CD8-positive, alpha-beta memory T cell (primary cell): ENCODE measurements at regions not wholly inside any gene's neighbourhood (a gene's known extent, or its start where the extent isn't known, plus 50 kb on each side); places are given as distances from the start of the nearest gene placed in this dataset.
"Not testable (repeated sequence)": the region's sequence is repeated elsewhere in the genome, so short reads cannot be mapped to it uniquely, and the experiment has no call there.

Experiments
- CTCF ChIA-PET: fragments of 350-600 bp; sonication (Branson Sonifier 250); formaldehyde crosslinking; loops from one replicate; lab custom pipeline; 2021; ENCODE audit warnings: antibody characterized with exemption; lab: Charles Lee
- POLR2A ChIA-PET: fragments of 350-600 bp; sonication (Branson Sonifier 250); formaldehyde crosslinking; loops from one replicate; lab custom pipeline; 2021; ENCODE audit warnings: antibody characterized with exemption; lab: Charles Lee
- DNase-seq, 5 donors: peaks; one replicate each; pipeline versions ENCODE4 v3.0.0 to v3.0.0-alpha.2; 2020 to 2022; ENCODE audit warnings: mixed read lengths in 1 of 5
- H3K27ac ChIP-seq: one replicate; pipeline ENCODE4 v1.7.0; 2013; ENCODE audit warnings: low read depth, mild to moderate bottlenecking, low read length, moderate library complexity
- H3K27me3 ChIP-seq: 2 replicates; pipeline ENCODE4 v1.7.0; 2013; ENCODE audit warnings: low read length, mild to moderate bottlenecking; ENCODE audit not compliant: insufficient read depth, poor library complexity, severe bottlenecking
- H3K36me3 ChIP-seq: 2 replicates; pipeline ENCODE4 v1.7.0; 2013; ENCODE audit warnings: mild to moderate bottlenecking, low read length, moderate library complexity; ENCODE audit not compliant: insufficient read depth
- H3K4me1 ChIP-seq: 2 replicates; pipeline ENCODE4 v1.7.0; 2013; ENCODE audit warnings: mild to moderate bottlenecking, low read length, moderate library complexity; ENCODE audit not compliant: insufficient read depth
- H3K4me3 ChIP-seq: 2 replicates; pipeline ENCODE4 v1.7.0; 2013; ENCODE audit warnings: mild to moderate bottlenecking, low read length
- H3K9me3 ChIP-seq: 2 replicates; pipeline ENCODE4 v1.7.0; 2013; ENCODE audit warnings: mild to moderate bottlenecking, low read length
- H3K27ac Mint-ChIP-seq, 8 donors: one replicate each; pipeline ENCODE4 v1.8.0; 2020 to 2021; ENCODE audit warnings: mixed read lengths in 8 of 8, mild to moderate bottlenecking in 6 of 8, inconsistent platforms in 3 of 8, moderate library complexity in 3 of 8
- H3K27me3 Mint-ChIP-seq, 2 donors: one replicate each; pipeline ENCODE4 v1.8.0; 2020 to 2021; ENCODE audit warnings: mixed read lengths in 2 of 2, mild to moderate bottlenecking in 1 of 2, moderate library complexity in 1 of 2
- H3K36me3 Mint-ChIP-seq, 3 donors: one replicate each; pipeline ENCODE4 v1.8.0; 2020 to 2021; ENCODE audit warnings: mixed read lengths in 3 of 3, inconsistent platforms in 1 of 3, mild to moderate bottlenecking in 1 of 3
- H3K4me1 Mint-ChIP-seq, 3 donors: one replicate each; pipeline ENCODE4 v1.8.0; 2020 to 2021; ENCODE audit warnings: mixed read lengths in 3 of 3, inconsistent platforms in 1 of 3, mild to moderate bottlenecking in 1 of 3
- H3K4me3 Mint-ChIP-seq, 7 donors: one replicate each; pipeline ENCODE4 v1.8.0; 2020 to 2021; ENCODE audit warnings: mixed read lengths in 7 of 7, mild to moderate bottlenecking in 6 of 7, moderate library complexity in 4 of 7, inconsistent platforms in 2 of 7
- H3K9me3 Mint-ChIP-seq, 5 donors: one replicate each; pipeline ENCODE4 v1.8.0; 2020 to 2022; ENCODE audit warnings: mixed read lengths in 5 of 5, mild to moderate bottlenecking in 3 of 5, moderate library complexity in 2 of 5, inconsistent platforms in 1 of 5

DNA sequence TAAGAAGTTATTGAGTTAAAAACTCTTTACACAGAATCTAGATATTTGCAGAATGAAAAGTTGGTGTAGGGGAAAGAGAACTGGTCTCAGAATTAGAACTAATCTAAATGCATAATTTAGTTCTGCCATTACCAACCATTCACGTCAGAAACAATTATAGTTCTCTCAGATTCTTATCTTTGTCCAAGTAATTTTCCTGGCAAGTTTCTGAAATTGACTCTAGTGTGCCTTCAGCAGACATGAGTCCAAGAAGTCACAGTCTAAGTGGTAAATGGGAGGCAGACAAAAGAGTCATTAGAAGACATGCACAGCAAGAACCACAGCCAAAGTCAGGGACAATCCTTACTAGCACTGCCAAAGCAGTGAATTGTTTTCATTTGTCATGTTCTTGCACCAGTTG, 1870.1 kb downstream of the LRRC4C start:
- no peak overlapping the region for H3K4me3 ChIP-seq
- Mint-ChIP-seq H3K9me3 (peaks cover 0 to 18% (median 9%) of the 10 kb centered on the region in 5 donors), H3K27me3 (no peaks in the 10 kb centered on the region), H3K4me3 (no peak overlapping the region), H3K4me1 (no peaks in the 10 kb centered on the region), H3K36me3 (no peaks in the 10 kb centered on the region), H3K27ac (peak overlapping the region in 1 of 8 donors; percentile 41)
- DNase-seq: no peak
- H3K27me3 ChIP-seq: no peaks in the 10 kb centered on the region
- H3K27ac ChIP-seq: no peak overlapping the region
- ChIA-PET POLR2A (no interaction called here), CTCF (no interaction called here)
- no peaks in the 10 kb centered on the region for H3K36me3 ChIP-seq
- H3K4me1 ChIP-seq: no peaks in the 10 kb centered on the region
- H3K9me3 ChIP-seq: no peaks in the 10 kb centered on the region

DNA sequence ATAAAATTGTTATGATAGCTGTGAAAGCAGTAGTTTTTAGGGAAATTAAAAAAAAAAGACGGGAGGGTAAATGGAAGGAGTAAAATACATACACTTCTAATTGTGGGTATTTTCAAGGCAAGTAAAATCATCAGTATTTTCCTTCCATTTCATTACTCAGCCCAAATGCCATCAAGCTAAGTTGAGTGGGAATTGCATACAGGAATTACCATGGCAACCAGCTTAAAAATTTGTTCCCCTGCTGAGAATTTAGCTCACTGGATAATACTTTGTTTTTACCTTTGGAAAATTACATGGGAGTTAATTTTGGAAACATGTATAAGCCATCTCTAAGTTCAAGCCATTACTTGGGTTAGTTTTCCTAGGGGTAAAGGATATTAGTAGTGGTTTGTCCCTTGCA, 1873.4 kb downstream of the LRRC4C start:
- no peaks in the 10 kb centered on the region for H3K36me3 Mint-ChIP-seq
- H3K4me3 ChIP-seq: no peak overlapping the region

DNA sequence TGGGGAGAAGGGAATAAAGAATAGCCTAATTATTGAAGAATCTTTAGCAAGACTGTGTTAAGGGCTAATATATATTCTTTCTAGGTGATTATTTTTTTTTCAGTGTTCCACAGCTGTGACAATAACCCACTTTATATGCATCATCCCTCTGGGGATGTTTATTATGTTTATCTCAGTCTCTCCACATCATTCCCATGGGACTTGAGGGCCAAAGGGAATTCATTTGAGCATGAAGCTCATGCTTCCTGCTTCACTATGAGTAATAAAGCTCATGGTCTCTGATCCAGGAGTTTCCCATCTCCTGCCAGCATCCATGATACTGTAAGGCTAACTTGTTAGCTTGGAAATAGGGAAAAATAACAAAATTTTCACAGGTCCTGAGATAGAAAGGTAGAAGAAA, 1888.4 kb downstream of the LRRC4C start:
- CTCF ChIA-PET: no interaction called here
- Mint-ChIP-seq H3K9me3 (peaks cover 3 to 26% (median 9%) of the 10 kb centered on the region in 5 donors), H3K4me3 (no peak overlapping the region), H3K36me3 (no peaks in the 10 kb centered on the region), H3K27me3 (no peaks in the 10 kb centered on the region), H3K27ac (no peak overlapping the region), H3K4me1 (no peaks in the 10 kb centered on the region)
- no peak overlapping the region for H3K27ac ChIP-seq
- H3K4me3 ChIP-seq: no peak overlapping the region
- no peaks in the 10 kb centered on the region for H3K27me3 ChIP-seq
- POLR2A ChIA-PET: no interaction called here
- no peaks in the 10 kb centered on the region for H3K9me3 ChIP-seq
- H3K4me1 ChIP-seq: no peaks in the 10 kb centered on the region
- H3K36me3 ChIP-seq: no peaks in the 10 kb centered on the region
- no peak for DNase-seq

More for the DNA sequence above, 1873.4 kb downstream of the LRRC4C start:
- Mint-ChIP-seq H3K27me3 (no peaks in the 10 kb centered on the region), H3K4me1 (no peaks in the 10 kb centered on the region), H3K9me3 (peaks cover 4 to 21% (median 21%) of the 10 kb centered on the region in 5 donors), H3K27ac (no peak overlapping the region), H3K4me3 (no peak overlapping the region)
- Histone ChIP-seq H3K27me3 (no peaks in the 10 kb centered on the region), H3K27ac (no peak overlapping the region), H3K9me3 (no peaks in the 10 kb centered on the region), H3K4me1 (no peaks in the 10 kb centered on the region), H3K36me3 (no peaks in the 10 kb centered on the region)
- POLR2A ChIA-PET: no interaction called here
- CTCF ChIA-PET: no interaction called here
- no peak for DNase-seq

DNA sequence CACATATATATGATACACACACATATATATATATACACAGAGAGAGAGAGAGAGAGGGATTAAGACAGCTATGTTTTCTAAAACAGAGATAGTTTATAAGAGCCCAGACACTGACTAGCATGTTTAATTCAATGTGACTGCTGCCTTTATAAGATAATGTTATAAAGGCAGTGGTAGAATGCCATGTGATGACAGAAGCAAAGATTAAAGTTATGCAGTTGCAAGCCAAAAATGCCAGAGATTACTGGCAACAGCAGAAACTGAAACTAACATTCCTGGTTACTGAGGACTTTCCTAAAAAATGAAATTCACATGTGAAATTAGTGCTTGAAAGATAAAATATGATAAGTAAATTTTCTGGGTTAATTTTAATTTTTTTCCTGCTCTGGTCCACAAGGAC, 1888.9 kb downstream of the LRRC4C start:
- no peak for DNase-seq
- Mint-ChIP-seq H3K4me3 (no peak overlapping the region), H3K27ac (no peak overlapping the region), H3K4me1 (no peaks in the 10 kb centered on the region), H3K27me3 (no peaks in the 10 kb centered on the region), H3K36me3 (no peaks in the 10 kb centered on the region), H3K9me3 (peaks cover 3 to 23% (median 10%) of the 10 kb centered on the region in 5 donors)
- H3K36me3 ChIP-seq: no peaks in the 10 kb centered on the region
- CTCF ChIA-PET: no interaction called here
- H3K27me3 ChIP-seq: no peaks in the 10 kb centered on the region
- no peaks in the 10 kb centered on the region for H3K4me1 ChIP-seq
- no peak overlapping the region for H3K4me3 ChIP-seq
- H3K9me3 ChIP-seq: no peaks in the 10 kb centered on the region
- POLR2A ChIA-PET: no interaction called here
- H3K27ac ChIP-seq: no peak overlapping the region

DNA sequence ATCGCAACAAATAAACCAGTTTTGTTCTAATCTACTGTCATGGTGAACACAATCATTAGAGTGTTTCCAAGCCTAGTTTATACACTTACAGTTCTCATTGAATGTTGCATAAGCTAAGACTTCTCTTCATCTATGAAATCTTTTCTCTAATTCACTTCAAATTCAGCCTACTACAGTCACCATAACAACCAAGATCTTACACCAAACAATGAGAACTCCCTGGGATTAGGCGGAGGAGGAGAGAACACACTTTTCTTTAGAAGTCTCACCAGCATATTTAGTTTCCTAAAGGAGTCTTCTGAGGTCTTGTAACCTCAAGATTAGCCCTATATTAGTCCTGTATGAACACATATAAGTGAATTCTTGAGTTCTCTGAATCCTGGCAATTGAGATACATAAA, 1889.7 kb downstream of the LRRC4C start:
- Histone ChIP-seq H3K27me3 (no peaks in the 10 kb centered on the region), H3K4me3 (no peak overlapping the region), H3K9me3 (no peaks in the 10 kb centered on the region), H3K27ac (no peak overlapping the region), H3K4me1 (no peaks in the 10 kb centered on the region), H3K36me3 (no peaks in the 10 kb centered on the region)
- Mint-ChIP-seq H3K4me3 (no peak overlapping the region), H3K27ac (no peak overlapping the region), H3K9me3 (peaks cover 5 to 23% (median 13%) of the 10 kb centered on the region in 5 donors), H3K4me1 (no peaks in the 10 kb centered on the region), H3K27me3 (no peaks in the 10 kb centered on the region), H3K36me3 (no peaks in the 10 kb centered on the region)
- ChIA-PET CTCF (no interaction called here), POLR2A (no interaction called here)
- DNase-seq: no peak

DNA sequence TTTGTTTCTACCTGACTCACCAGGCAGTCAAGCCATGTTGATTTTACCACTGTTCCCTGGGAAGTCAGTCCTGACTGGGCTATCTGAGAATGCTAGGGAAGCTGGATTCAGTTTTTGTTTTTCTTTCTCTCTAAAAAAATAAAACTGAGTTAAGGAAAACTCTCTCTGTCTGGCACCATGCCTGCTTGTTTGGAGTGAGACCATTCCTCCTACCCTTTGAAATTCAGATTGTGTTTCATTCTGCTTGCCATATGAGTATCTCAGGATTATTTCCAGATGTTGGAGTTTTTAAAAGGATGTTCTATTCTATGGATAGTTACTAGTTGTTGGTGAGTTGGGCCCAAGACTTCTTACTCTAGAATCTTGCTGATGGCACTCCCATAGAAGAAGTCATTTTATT, 1917.0 kb downstream of the LRRC4C start:
- Histone ChIP-seq H3K27ac (no peak overlapping the region), H3K27me3 (no peaks in the 10 kb centered on the region), H3K9me3 (no peaks in the 10 kb centered on the region), H3K4me3 (no peak overlapping the region), H3K36me3 (no peaks in the 10 kb centered on the region), H3K4me1 (no peaks in the 10 kb centered on the region)
- Mint-ChIP-seq H3K4me1 (no peaks in the 10 kb centered on the region), H3K9me3 (peaks cover 15 to 54% (median 29%) of the 10 kb centered on the region in 5 donors), H3K27me3 (no peaks in the 10 kb centered on the region), H3K36me3 (no peaks in the 10 kb centered on the region), H3K27ac (no peak overlapping the region), H3K4me3 (no peak overlapping the region)
- ChIA-PET POLR2A (no interaction called here), CTCF (no interaction called here)
- no peak for DNase-seq

DNA sequence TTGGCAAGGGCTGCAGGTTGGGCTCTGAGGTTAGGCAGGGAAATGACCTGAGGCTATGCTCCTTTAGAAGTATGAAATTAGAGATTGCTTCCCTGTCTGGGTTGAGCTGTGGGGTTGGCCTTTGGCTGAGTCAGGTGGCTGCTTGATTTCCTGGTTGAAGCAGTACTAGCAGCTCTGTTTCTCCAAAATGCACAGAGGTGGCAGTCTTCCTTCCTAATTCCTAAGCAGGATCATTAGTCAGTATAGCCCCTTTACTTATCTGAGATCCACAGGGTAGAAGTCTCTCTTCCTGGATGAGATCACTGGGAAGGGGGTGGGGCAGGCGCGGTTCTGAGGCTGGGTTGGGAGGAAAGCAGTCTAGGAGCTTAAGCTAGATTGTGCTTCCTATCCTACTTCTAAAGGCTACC, 1917.5 kb downstream of the LRRC4C start:
- H3K4me1 Mint-ChIP-seq: no peaks in the 10 kb centered on the region
- H3K27me3 Mint-ChIP-seq: no peaks in the 10 kb centered on the region
- no peak overlapping the region for H3K4me3 Mint-ChIP-seq
- no peaks in the 10 kb centered on the region for H3K9me3 ChIP-seq
- H3K36me3 ChIP-seq: no peaks in the 10 kb centered on the region
- H3K4me3 ChIP-seq: no peak overlapping the region
- H3K9me3 Mint-ChIP-seq: peaks cover 15 to 53% (median 29%) of the 10 kb centered on the region in 5 donors
- no peak for DNase-seq
- ChIA-PET POLR2A (no interaction called here), CTCF (no interaction called here)
- H3K27me3 ChIP-seq: no peaks in the 10 kb centered on the region
- H3K36me3 Mint-ChIP-seq: no peaks in the 10 kb centered on the region
- H3K27ac ChIP-seq: no peak overlapping the region
- no peaks in the 10 kb centered on the region for H3K4me1 ChIP-seq
- no peak overlapping the region for H3K27ac Mint-ChIP-seq

DNA sequence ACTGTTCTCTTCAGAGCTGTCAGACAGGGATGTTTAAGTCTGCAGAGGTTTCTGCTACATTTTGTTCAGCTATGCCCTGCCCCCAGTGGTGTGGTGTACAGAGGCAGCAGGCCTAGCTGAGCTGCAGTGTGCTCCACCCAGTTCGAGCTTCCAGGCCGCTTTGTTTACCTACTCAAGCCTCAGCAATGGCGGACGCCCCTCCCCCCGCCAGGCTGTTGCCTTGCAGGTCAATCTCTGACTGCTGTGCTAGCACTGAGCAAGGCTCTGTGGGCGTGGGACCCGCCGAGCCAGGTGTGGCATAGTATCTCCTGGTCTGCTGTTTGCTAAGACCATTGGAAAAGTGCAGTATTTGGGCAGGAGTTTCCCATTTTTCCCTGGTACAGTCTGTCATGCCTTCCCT, 1923.1 kb downstream of the LRRC4C start:
- POLR2A ChIA-PET, H3K36me3 ChIP-seq, H3K27me3 Mint-ChIP-seq, H3K4me3 ChIP-seq, H3K27me3 ChIP-seq, H3K36me3 Mint-ChIP-seq, CTCF ChIA-PET, DNase-seq, H3K4me3 Mint-ChIP-seq, H3K27ac Mint-ChIP-seq, H3K4me1 Mint-ChIP-seq, H3K9me3 ChIP-seq, H3K27ac ChIP-seq, H3K4me1 ChIP-seq: not testable (repeated sequence)
- peaks cover 26 to 52% (median 28%) of the 10 kb centered on the region in 5 donors for H3K9me3 Mint-ChIP-seq
